Mesenchymal stem cell (in vitro differentiated cells and primary cell): ENCODE measurements at regions not wholly inside any gene's neighbourhood (a gene's known extent, or its start where the extent isn't known, plus 50 kb on each side); places are given as distances from the start of the nearest gene placed in this dataset.

Experiments
- DNase-seq: peaks from one replicate; pipeline ENCODE4 v3.0.0-alpha.2; 2013
- H2AFZ ChIP-seq: one replicate; pipeline ENCODE4 v1.6.1; 2013; ENCODE audit warnings: low read depth, mild to moderate bottlenecking, control low read depth, inconsistent platforms, low read length, moderate library complexity
- H2AK5ac ChIP-seq: 2 replicates; pipeline ENCODE4 v1.6.1; 2013; ENCODE audit warnings: low read length, moderate library complexity, mild to moderate bottlenecking, inconsistent platforms; ENCODE audit not compliant: severe bottlenecking
- H2BK120ac ChIP-seq: one replicate; pipeline ENCODE4 v1.6.1; 2013; ENCODE audit warnings: low read depth, mild to moderate bottlenecking, inconsistent platforms, low read length, moderate library complexity
- H2BK12ac ChIP-seq, 2 experiments: one replicate each; pipeline ENCODE4 v1.6.1; 2013; ENCODE audit warnings: inconsistent platforms in 2 of 2, low read length in 2 of 2, mild to moderate bottlenecking in 2 of 2, moderate library complexity in 2 of 2, control low read depth in 1 of 2
- H2BK15ac ChIP-seq: one replicate; pipeline ENCODE4 v1.6.1; 2013; ENCODE audit warnings: mild to moderate bottlenecking, low read depth, inconsistent platforms; ENCODE audit not compliant: poor library complexity, severe bottlenecking
- H2BK5ac ChIP-seq: 2 replicates; pipeline ENCODE4 v1.6.1; 2013; ENCODE audit warnings: low read depth, mild to moderate bottlenecking, low read length, control low read depth, inconsistent platforms; ENCODE audit not compliant: poor library complexity, severe bottlenecking
- H3K14ac ChIP-seq, 2 experiments: one replicate each; pipeline ENCODE4 v1.6.1; 2013; ENCODE audit warnings: inconsistent platforms in 2 of 2, low read length in 2 of 2, control low read depth in 1 of 2, mild to moderate bottlenecking in 1 of 2, moderate library complexity in 1 of 2
- H3K18ac ChIP-seq, 2 experiments: one replicate each; pipeline ENCODE4 v1.6.1; 2013; ENCODE audit warnings: inconsistent platforms in 2 of 2, low read length in 2 of 2, control low read depth in 1 of 2, low read depth in 1 of 2, mild to moderate bottlenecking in 1 of 2
- H3K23ac ChIP-seq, 2 experiments: one replicate each; pipeline ENCODE4 v1.6.1; 2013; ENCODE audit warnings: inconsistent platforms in 2 of 2, low read length in 2 of 2, mild to moderate bottlenecking in 2 of 2, moderate library complexity in 2 of 2, control low read depth in 1 of 2
- H3K27ac ChIP-seq: 2 replicates; pipeline ENCODE4 v1.5.1; 2013; ENCODE audit warnings: mild to moderate bottlenecking, moderate library complexity, low read length, control low read depth, inconsistent platforms; ENCODE audit not compliant: poor library complexity, severe bottlenecking
- H3K27me3 ChIP-seq, 2 experiments: 2 replicates each; pipeline versions ENCODE4 v1.6.1 to v1.7.0; 2013; ENCODE audit warnings: low read length in 2 of 2, mild to moderate bottlenecking in 2 of 2, moderate library complexity in 2 of 2, control low read depth in 1 of 2, inconsistent platforms in 1 of 2; ENCODE audit not compliant: control insufficient read depth in 1 of 2, insufficient read depth in 1 of 2
- H3K36me3 ChIP-seq, 2 experiments: 2 replicates each; pipeline versions ENCODE4 v1.6.1 to v1.7.0; 2013; ENCODE audit warnings: low read length in 2 of 2, control low read depth in 1 of 2, inconsistent platforms in 1 of 2, low read depth in 1 of 2, mild to moderate bottlenecking in 1 of 2; ENCODE audit not compliant: insufficient read depth in 2 of 2, control insufficient read depth in 1 of 2
- H3K4ac ChIP-seq, 2 experiments: one replicate each; pipeline ENCODE4 v1.6.1; 2013; ENCODE audit warnings: inconsistent platforms in 2 of 2, low read length in 2 of 2, mild to moderate bottlenecking in 2 of 2, moderate library complexity in 2 of 2, control low read depth in 1 of 2, low read depth in 1 of 2
- H3K4me1 ChIP-seq: 2 replicates; pipeline ENCODE4 v1.6.1; 2013; ENCODE audit warnings: low read depth, low read length, control low read depth; ENCODE audit not compliant: control insufficient read depth, insufficient read depth
- H3K4me2 ChIP-seq: 2 replicates; pipeline ENCODE4 v1.6.1; 2013; ENCODE audit warnings: low read length, mild to moderate bottlenecking, inconsistent platforms; ENCODE audit not compliant: poor library complexity, severe bottlenecking
- H3K4me3 ChIP-seq, 2 experiments: 2 replicates each; pipeline versions ENCODE4 v1.5.1 to v1.7.0; 2013; ENCODE audit warnings: low read length in 2 of 2, mild to moderate bottlenecking in 2 of 2, control low read depth in 1 of 2, low read depth in 1 of 2; ENCODE audit not compliant: insufficient read depth in 1 of 2
- H3K79me1 ChIP-seq: replicated peaks from 2 replicates; pipeline ENCODE4 v1.6.1; 2013; ENCODE audit warnings: mild to moderate bottlenecking, control low read depth, low read length, inconsistent platforms; ENCODE audit not compliant: poor library complexity, severe bottlenecking
- H3K9ac ChIP-seq: 2 replicates; pipeline ENCODE4 v1.7.0; 2013; ENCODE audit warnings: mild to moderate bottlenecking, low read length, moderate library complexity
- H3K9me3 ChIP-seq: 2 replicates; pipeline ENCODE4 v1.7.0; 2013; ENCODE audit warnings: mild to moderate bottlenecking, low read length; ENCODE audit not compliant: control insufficient read depth
- H4K8ac ChIP-seq: one replicate; pipeline ENCODE4 v1.6.1; 2013; ENCODE audit warnings: inconsistent platforms, mild to moderate bottlenecking, low read length, moderate library complexity
- H4K91ac ChIP-seq: one replicate; pipeline ENCODE4 v1.6.1; 2013; ENCODE audit warnings: mild to moderate bottlenecking, low read length, inconsistent platforms
- WGBS: methylation state at CpG from one replicate; pipeline ENCODE4 v1.1.7; 2013; ENCODE audit warnings: mixed read lengths; 5-methylcytosine and 5-hydroxymethylcytosine counted together

- no peak overlapping the region for H3K27ac ChIP-seq
- peak overlapping the region; percentile 85 for H2BK120ac ChIP-seq
- peak overlapping the region; percentile 75 to 94 for H2BK12ac ChIP-seq
- H3K14ac ChIP-seq = peak overlapping the region in 1 of 2 experiments; percentile 6
- H3K4me2 ChIP-seq = no peak overlapping the region
- peak overlapping the region; percentile 95 for H4K91ac ChIP-seq
- no peak overlapping the region for H3K4me3 ChIP-seq
- WGBS = over 99% methylated on average over 13 of the region's 13 CpGs
- peaks cover 33% of the 10 kb centered on the region for H3K4me1 ChIP-seq
- no peaks in the 10 kb centered on the region for H3K36me3 ChIP-seq
- H4K8ac ChIP-seq = peak overlapping the region; percentile 7
- peak overlapping the region; percentile 59 to 81 for H3K4ac ChIP-seq
- H2AFZ ChIP-seq = no peak overlapping the region
- no peak for DNase-seq
- no peaks in the 10 kb centered on the region for H3K79me1 ChIP-seq
- no peak overlapping the region for H2BK5ac ChIP-seq
- peak overlapping the region; percentile 77 for H2BK15ac ChIP-seq
- peak overlapping the region; percentile 16 for H2AK5ac ChIP-seq
- no peak overlapping the region for H3K9ac ChIP-seq
- no peaks in the 10 kb centered on the region for H3K27me3 ChIP-seq
- no peak overlapping the region for H3K23ac ChIP-seq
- no peaks in the 10 kb centered on the region for H3K9me3 ChIP-seq
- H3K18ac ChIP-seq = peak overlapping the region; percentile 86 to 87
Measured at GRCh38 chr2:9096761-9097160, 93.3 kb upstream of the MBOAT2 start.

- H2AK5ac ChIP-seq = no peak overlapping the region
- H2BK12ac ChIP-seq = peak overlapping the region in 1 of 2 experiments; percentile 20
- H4K91ac ChIP-seq = peak overlapping the region; percentile 95
- no peak overlapping the region for H3K23ac ChIP-seq
- H3K4me1 ChIP-seq = peaks cover 33% of the 10 kb centered on the region
- no peak overlapping the region for H3K27ac ChIP-seq
- H3K14ac ChIP-seq = peak overlapping the region in 1 of 2 experiments; percentile 62
- H3K4ac ChIP-seq = peak overlapping the region; percentile 70 to 81
- peak overlapping the region; percentile 95 for H2BK15ac ChIP-seq
- H3K4me2 ChIP-seq = peak overlapping the region; percentile 40
- H2BK5ac ChIP-seq = no peak overlapping the region
- H3K9me3 ChIP-seq = no peaks in the 10 kb centered on the region
- H3K18ac ChIP-seq = peak overlapping the region; percentile 86 to 87
- H2BK120ac ChIP-seq = peak overlapping the region; percentile 85
- no peaks in the 10 kb centered on the region for H3K79me1 ChIP-seq
- WGBS = 16% methylated on average over 21 of the region's 21 CpGs
- H4K8ac ChIP-seq = peak overlapping the region; percentile 95
- DNase-seq = peak; percentile 64
- H3K4me3 ChIP-seq = peak overlapping the region in 1 of 2 experiments; percentile 29
- H2AFZ ChIP-seq = peak overlapping the region; percentile 55
- peak overlapping the region; percentile 63 for H3K9ac ChIP-seq
- H3K36me3 ChIP-seq = no peaks in the 10 kb centered on the region
- H3K27me3 ChIP-seq = no peaks in the 10 kb centered on the region
Measured at GRCh38 chr2:9095690-9096089, 92.2 kb upstream of the MBOAT2 start.

GRCh38 chr2:9095226-9095625, 91.7 kb upstream of the MBOAT2 start:
- H3K9me3 ChIP-seq = no peaks in the 10 kb centered on the region
- no peak overlapping the region for H2BK15ac ChIP-seq
- H3K79me1 ChIP-seq = no peaks in the 10 kb centered on the region
- peaks cover 33% of the 10 kb centered on the region for H3K4me1 ChIP-seq
- H3K23ac ChIP-seq = no peak overlapping the region
- no peak for DNase-seq
- H3K18ac ChIP-seq = peak overlapping the region; percentile 81 to 87
- peak overlapping the region; percentile 71 for H2BK120ac ChIP-seq
- no peak overlapping the region for H3K27ac ChIP-seq
- H3K27me3 ChIP-seq = no peaks in the 10 kb centered on the region
- no peak overlapping the region for H3K14ac ChIP-seq
- peak overlapping the region; percentile 95 for H4K8ac ChIP-seq
- H3K36me3 ChIP-seq = no peaks in the 10 kb centered on the region
- H2BK5ac ChIP-seq = no peak overlapping the region
- peak overlapping the region; percentile 32 for H2AFZ ChIP-seq
- peak overlapping the region; percentile 12 to 97 for H2BK12ac ChIP-seq
- 83% methylated on average over 14 of the region's 14 CpGs for WGBS
- peak overlapping the region; percentile 63 for H3K9ac ChIP-seq
- H2AK5ac ChIP-seq = no peak overlapping the region
- peak overlapping the region; percentile 5 for H4K91ac ChIP-seq
- peak overlapping the region in 1 of 2 experiments; percentile 21 for H3K4ac ChIP-seq
- no peak overlapping the region for H3K4me2 ChIP-seq
- H3K4me3 ChIP-seq = no peak overlapping the region

GRCh38 chr2:9094117-9094516, 90.6 kb upstream of the MBOAT2 start:
- no peaks in the 10 kb centered on the region for H3K9me3 ChIP-seq
- H3K4ac ChIP-seq = no peak overlapping the region
- no peak overlapping the region for H2AFZ ChIP-seq
- no peaks in the 10 kb centered on the region for H3K79me1 ChIP-seq
- H2AK5ac ChIP-seq = no peak overlapping the region
- H4K8ac ChIP-seq = peak overlapping the region; percentile 27
- H2BK5ac ChIP-seq = no peak overlapping the region
- no peaks in the 10 kb centered on the region for H3K27me3 ChIP-seq
- DNase-seq = no peak
- no peak overlapping the region for H3K18ac ChIP-seq
- H2BK120ac ChIP-seq = no peak overlapping the region
- no peak overlapping the region for H3K14ac ChIP-seq
- H3K4me2 ChIP-seq = no peak overlapping the region
- WGBS = 97% methylated on average over 14 of the region's 14 CpGs
- H2BK12ac ChIP-seq = peak overlapping the region; percentile 4 to 59
- peaks cover 29% of the 10 kb centered on the region for H3K4me1 ChIP-seq
- no peak overlapping the region for H3K23ac ChIP-seq
- peak overlapping the region; percentile 54 for H4K91ac ChIP-seq
- H3K36me3 ChIP-seq = no peaks in the 10 kb centered on the region
- H3K9ac ChIP-seq = no peak overlapping the region
- H2BK15ac ChIP-seq = peak overlapping the region; percentile 35
- no peak overlapping the region for H3K4me3 ChIP-seq
- H3K27ac ChIP-seq = no peak overlapping the region
